IPS DF 6.9 (cell line): ENCODE measurements at regions not wholly inside any gene's neighbourhood (a gene's known extent, or its start where the extent isn't known, plus 50 kb on each side); places are given as distances from the start of the nearest gene placed in this dataset.

ENCODE experiments used
- DNase-seq: peaks from one replicate; pipeline ENCODE4 v3.0.0-alpha.2; 2013; ENCODE audit warnings: low read depth, low spot score
- H3K27ac ChIP-seq: one replicate; pipeline ENCODE4 v1.5.1; 2013; ENCODE audit warnings: low read length, control low read depth
- H3K27me3 ChIP-seq: 2 replicates; pipeline ENCODE4 v1.6.1; 2013; ENCODE audit warnings: mild to moderate bottlenecking, low read length; ENCODE audit not compliant: control insufficient read depth, insufficient read depth
- H3K36me3 ChIP-seq: 2 replicates; pipeline ENCODE4 v1.6.1; 2013; ENCODE audit warnings: low read length; ENCODE audit not compliant: control insufficient read depth, insufficient read depth
- H3K4me1 ChIP-seq: 2 replicates; pipeline ENCODE4 v1.6.1; 2013; ENCODE audit warnings: low read length; ENCODE audit not compliant: control insufficient read depth, insufficient read depth
- H3K4me3 ChIP-seq: 2 replicates; pipeline ENCODE4 v1.5.1; 2013; ENCODE audit warnings: mild to moderate bottlenecking, low read length
- H3K9me3 ChIP-seq: 2 replicates; pipeline ENCODE4 v1.6.1; 2013; ENCODE audit warnings: low read length, inconsistent platforms; ENCODE audit not compliant: control insufficient read depth, insufficient read depth
- WGBS: extraction: QIAGEN DNeasy Blood & Tissue Kit; methylation state at CpG from one replicate; pipeline ENCODE4 v1.1.7; 2013; ENCODE audit warnings: mixed read lengths, missing lambda C conversion rate; ENCODE audit not compliant: insufficient read length, insufficient coverage; 5-methylcytosine and 5-hydroxymethylcytosine counted together

DNA sequence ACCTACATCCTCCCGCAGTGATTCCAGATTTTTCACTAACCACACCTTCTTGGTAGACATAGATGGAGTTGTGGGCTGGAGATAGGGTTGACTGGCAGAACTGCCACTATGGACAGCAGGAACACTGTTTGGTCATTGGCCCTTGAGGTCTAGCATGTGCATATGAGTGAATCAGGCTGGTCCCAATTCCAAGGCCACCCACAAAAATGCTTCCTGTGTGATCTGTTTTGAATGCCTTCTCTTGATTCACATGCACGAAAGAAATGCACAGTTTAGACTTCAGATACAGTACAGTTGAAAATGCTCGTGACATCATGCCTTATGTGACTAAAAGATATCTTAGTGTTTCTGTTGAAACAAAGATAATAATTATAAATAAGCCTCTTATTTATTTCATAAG, 285.8 kb upstream of the SEMA6D start:
- no peak overlapping the region for H3K4me3 ChIP-seq
- no peaks in the 10 kb centered on the region for H3K4me1 ChIP-seq
- no peak for DNase-seq
- H3K27me3 ChIP-seq, result no peaks in the 10 kb centered on the region
- 100% methylated on average over 1 of the region's 3 CpGs for WGBS
- H3K36me3 ChIP-seq, result no peaks in the 10 kb centered on the region
- no peak overlapping the region for H3K27ac ChIP-seq
- H3K9me3 ChIP-seq, result no peaks in the 10 kb centered on the region

DNA sequence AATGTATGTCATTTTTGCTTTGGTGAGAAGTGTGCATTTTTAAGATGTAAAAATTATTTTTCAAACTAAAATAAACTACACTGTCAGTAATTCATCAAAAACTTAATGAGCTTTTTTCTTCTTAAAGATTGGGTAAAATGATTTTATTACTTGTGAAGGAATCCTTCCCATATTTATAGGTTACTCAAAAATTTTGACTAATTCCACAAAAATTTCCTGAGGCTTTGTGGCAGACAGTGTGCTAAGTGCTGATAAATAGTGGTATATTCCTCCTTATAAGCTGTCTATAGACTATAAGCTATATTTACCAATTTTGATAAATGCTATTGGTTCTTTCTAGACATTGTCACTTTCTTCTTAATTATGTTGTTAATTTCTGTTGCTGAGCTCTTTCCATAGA, 284.5 kb upstream of the SEMA6D start:
- H3K27ac ChIP-seq, result no peak overlapping the region
- no peaks in the 10 kb centered on the region for H3K9me3 ChIP-seq
- no peaks in the 10 kb centered on the region for H3K27me3 ChIP-seq
- no peaks in the 10 kb centered on the region for H3K4me1 ChIP-seq
- DNase-seq, result no peak
- no peak overlapping the region for H3K4me3 ChIP-seq
- no peaks in the 10 kb centered on the region for H3K36me3 ChIP-seq

DNA sequence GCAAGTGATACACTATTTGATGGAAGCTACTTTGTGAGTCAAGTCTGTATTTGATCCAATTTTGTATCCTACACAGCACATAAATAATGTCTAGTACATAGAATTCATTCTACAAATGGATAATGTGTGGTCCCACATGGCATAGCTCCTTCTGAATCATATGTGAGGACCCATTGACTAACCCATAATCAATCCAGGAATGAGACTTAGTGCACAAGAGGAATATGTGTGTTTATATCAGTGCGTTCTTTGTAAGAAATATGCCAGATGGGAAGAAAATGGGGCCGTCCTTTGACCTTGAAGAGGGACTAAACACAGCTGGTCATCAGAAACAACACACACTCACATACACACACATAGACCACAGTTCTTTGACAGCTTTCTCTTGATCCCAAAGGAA, 282.7 kb upstream of the SEMA6D start:
- H3K36me3 ChIP-seq, result no peaks in the 10 kb centered on the region
- H3K4me3 ChIP-seq, result no peak overlapping the region
- DNase-seq, result no peak
- H3K27ac ChIP-seq, result no peak overlapping the region
- no CpG with 5 or more reads among the region's 2 CpGs for WGBS
- H3K4me1 ChIP-seq, result no peaks in the 10 kb centered on the region
- H3K27me3 ChIP-seq, result no peaks in the 10 kb centered on the region; the same call in 1 of the 2 replicates
- H3K9me3 ChIP-seq, result no peaks in the 10 kb centered on the region

DNA sequence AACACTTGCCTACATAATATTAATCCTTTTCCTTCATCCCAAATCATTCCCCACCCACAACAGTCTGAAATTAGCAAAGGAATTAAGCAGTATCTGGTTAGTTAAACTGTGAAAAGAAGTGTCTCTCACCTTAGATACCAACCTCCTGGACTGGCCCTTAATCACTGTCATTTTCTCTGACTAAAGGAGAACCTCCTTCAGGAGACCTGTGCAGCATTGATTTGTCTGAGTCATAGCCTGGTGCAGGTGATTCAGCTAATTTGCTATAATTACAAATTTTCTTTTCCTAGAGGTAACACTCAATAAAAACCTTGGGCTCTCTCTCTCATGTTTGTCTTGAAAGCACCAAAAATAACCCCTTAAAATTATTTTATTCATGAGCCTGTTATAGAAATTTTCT, 279.8 kb upstream of the SEMA6D start:
- no peaks in the 10 kb centered on the region for H3K9me3 ChIP-seq
- no peak for DNase-seq
- H3K27me3 ChIP-seq, result no peaks in the 10 kb centered on the region; the same call in 1 of the 2 replicates
- no peak overlapping the region for H3K4me3 ChIP-seq
- no peaks in the 10 kb centered on the region for H3K4me1 ChIP-seq
- no peak overlapping the region for H3K27ac ChIP-seq
- no peaks in the 10 kb centered on the region for H3K36me3 ChIP-seq

DNA sequence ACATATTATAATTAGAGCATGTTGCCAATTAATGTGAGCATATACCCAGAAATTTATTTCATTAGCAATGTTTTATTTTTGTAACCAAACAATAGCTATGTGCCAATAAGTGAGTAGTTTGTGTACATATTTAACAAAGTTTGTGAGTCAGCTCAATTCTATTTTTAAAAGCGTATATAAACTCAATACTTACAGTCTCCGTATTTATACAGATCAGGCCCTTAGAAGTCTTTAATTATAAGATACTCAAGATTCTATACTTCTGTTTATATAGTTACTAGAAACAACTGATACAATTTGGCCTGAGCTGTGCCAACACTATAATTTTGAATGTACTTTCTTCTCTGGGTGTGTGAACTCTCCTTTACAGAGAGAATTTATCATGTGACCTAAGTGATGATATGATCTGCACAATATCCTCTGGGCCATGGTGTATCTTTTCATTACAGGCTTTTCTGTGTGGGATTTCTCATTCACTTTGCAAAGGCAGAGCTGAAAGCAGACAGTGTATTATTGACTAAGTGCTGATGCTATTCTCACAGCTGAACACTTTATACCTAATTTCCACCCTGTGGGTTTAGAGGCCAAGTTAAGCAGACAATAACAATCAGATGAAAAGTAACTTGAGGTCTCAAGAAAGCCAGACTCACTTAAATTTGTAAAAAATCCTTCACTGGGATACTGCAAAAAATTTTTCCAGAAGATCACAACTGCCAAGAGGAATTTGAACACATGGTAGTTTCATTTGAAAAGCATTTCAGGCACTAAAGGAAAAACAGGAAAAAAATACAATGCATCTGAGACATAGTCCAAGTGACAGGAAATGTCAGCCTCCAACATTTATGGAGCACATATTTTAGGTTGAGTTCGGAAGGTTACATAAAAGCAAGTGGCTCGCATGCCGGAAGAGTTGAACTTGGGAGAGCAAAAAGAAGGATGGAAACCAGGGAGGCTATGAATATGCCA, 277.9 kb upstream of the SEMA6D start:
- no peak for DNase-seq
- WGBS, result no CpG with 5 or more reads among the region's 5 CpGs
- Histone ChIP-seq H3K4me3 (no peak overlapping the region), H3K27me3 (no peaks in the 10 kb centered on the region; the same call in 1 of the 2 replicates), H3K9me3 (no peaks in the 10 kb centered on the region), H3K36me3 (no peaks in the 10 kb centered on the region), H3K27ac (no peak overlapping the region), H3K4me1 (no peaks in the 10 kb centered on the region)

DNA sequence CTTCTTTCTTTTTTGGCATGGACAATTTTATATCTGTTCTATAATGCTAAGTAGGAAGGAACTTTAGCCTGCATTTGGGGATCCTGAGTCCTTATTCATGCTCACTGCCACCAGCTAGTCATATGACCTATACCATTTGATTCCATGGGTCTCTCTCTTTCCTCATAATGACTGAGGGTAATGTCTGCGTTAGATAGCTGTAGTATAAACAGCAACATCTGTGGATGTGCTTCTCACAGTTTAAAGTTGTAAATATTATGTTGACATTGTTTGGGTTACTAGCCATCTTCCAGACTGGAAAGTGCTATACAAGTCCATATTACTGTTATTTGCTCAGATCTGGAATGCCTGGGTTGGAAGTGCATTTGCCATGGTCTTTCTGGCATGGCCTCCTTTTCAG, 274.9 kb upstream of the SEMA6D start:
- H3K9me3 ChIP-seq, result no peaks in the 10 kb centered on the region
- H3K36me3 ChIP-seq, result no peaks in the 10 kb centered on the region
- DNase-seq, result no peak
- H3K4me3 ChIP-seq, result no peak overlapping the region
- H3K4me1 ChIP-seq, result no peaks in the 10 kb centered on the region
- no peak overlapping the region for H3K27ac ChIP-seq
- H3K27me3 ChIP-seq, result no peaks in the 10 kb centered on the region; the same call in 1 of the 2 replicates
- WGBS, result no CpG with 5 or more reads among the region's 1 CpG

DNA sequence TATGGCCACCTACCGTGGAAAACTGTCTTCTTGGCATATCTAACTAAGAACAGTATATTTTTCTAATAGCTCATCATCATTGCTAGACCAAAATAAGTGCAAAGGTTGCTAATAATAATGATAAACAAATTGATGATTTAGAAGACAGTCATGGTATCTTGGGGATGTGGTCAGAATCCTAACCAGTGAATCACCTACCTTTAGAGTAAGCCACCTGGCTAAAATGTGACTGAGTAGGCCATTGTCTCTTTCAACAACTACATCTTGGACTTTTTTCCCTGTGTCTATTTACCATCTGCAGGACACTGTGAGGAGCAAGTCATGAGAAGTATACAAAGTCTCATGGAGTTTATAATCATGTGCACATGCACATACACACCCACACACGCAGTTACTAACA, 273.5 kb upstream of the SEMA6D start:
- no peaks in the 10 kb centered on the region; the same call in 1 of the 2 replicates for H3K27me3 ChIP-seq
- WGBS, result no CpG with 5 or more reads among the region's 2 CpGs
- no peak overlapping the region for H3K27ac ChIP-seq
- no peaks in the 10 kb centered on the region for H3K9me3 ChIP-seq
- H3K36me3 ChIP-seq, result no peaks in the 10 kb centered on the region
- no peak overlapping the region for H3K4me3 ChIP-seq
- no peak for DNase-seq
- no peaks in the 10 kb centered on the region for H3K4me1 ChIP-seq

DNA sequence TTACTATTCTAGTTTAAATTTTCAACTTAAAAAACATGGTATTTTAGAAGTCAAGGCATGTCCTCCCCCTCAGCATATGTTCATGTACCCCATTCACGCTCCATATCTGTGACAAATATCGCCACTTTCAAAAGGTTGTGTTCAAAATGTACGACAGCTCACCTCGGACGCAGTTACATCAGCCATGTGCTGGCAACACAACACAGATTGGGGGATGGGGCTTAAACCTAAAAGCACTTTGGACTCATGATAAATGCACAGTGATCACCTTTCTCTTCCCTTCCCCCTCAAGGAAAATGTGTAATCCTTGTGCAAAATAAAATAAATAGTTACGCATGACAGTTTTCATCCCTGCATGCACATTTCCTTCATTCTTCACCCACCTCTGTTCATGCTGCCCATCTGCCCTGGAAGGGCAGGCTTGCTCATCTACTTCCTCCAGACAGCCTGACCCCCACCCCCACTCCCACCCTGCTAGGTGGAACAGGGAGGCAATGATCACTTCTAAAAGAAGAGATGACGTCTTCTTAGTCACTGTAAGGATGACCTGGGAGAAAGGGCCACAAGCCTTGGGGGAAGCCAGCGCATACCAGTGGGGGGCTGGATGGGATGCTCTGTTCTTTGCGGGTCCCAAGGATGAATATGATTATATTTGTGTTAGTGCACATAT, 271.4 kb upstream of the SEMA6D start:
- no peaks in the 10 kb centered on the region for H3K4me1 ChIP-seq
- H3K36me3 ChIP-seq, result no peaks in the 10 kb centered on the region
- no peak for DNase-seq
- H3K27me3 ChIP-seq, result no peaks in the 10 kb centered on the region
- no CpG with 5 or more reads among the region's 9 CpGs for WGBS
- no peak overlapping the region for H3K27ac ChIP-seq
- H3K9me3 ChIP-seq, result no peaks in the 10 kb centered on the region
- no peak overlapping the region for H3K4me3 ChIP-seq

DNA sequence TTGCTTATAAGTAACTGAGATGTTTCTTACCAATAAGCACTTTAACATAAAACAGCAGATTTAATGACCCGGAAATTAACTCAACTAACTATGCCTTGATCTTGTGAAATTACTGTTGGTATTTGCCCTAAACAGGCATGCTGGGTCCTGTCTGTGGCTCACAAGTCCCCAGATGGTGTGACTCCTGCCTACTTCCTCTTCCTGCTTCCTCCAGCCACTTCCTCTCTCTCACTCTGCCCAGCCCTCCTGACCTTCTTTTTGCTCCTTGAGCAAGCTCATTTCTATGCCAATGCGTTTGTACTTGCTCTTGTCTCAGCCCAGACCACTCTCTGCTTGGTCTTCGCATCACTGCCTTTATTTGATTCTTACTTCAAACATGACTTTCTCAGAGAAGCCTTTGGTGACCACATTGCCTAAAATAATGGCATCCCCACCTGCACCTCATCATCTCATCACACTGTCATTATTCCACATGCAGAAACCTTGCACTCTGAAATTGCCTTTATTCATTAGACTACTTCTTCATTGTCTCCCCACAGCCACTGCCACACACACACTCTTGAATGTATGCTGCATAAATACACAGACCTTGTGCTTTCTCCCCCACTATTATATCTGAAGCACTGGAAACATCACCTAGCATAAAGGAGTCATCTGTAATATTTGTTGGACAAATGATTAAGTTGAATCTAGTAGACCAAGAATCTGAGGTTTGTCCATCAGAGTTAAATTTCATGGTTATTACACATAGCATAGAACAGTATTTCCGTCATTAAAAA, 256.3 kb upstream of the SEMA6D start:
- no peak for DNase-seq
- Histone ChIP-seq H3K9me3 (no peaks in the 10 kb centered on the region), H3K27ac (no peak overlapping the region), H3K4me1 (no peaks in the 10 kb centered on the region), H3K4me3 (no peak overlapping the region), H3K27me3 (no peaks in the 10 kb centered on the region), H3K36me3 (no peaks in the 10 kb centered on the region)
- WGBS, result no CpG with 5 or more reads among the region's 4 CpGs

DNA sequence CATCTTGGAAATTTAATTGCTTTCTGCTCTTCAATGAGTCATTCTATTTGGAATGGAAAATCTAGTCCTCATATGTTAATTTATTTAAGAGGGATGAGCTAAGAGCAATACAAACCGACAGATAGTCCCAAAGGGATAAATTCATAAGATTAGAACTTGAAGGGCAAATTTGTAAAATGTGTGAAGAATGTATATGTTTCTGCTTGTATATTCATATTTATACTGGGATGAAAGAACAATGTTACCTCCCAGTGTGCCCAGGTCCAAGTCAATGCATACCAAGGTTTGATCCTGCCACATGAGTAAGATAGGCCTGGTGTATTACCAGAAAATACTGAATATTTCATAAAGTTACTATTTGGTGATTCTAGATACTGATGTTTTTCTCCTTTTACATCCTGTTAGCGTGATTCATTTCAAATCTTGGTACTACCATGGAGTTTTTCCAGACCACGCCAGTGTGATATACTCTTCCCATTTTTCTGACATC, 255.6 kb upstream of the SEMA6D start:
- H3K9me3 ChIP-seq, result no peaks in the 10 kb centered on the region
- no peaks in the 10 kb centered on the region for H3K27me3 ChIP-seq
- DNase-seq, result no peak
- no peak overlapping the region for H3K27ac ChIP-seq
- WGBS, result no CpG with 5 or more reads among the region's 3 CpGs
- H3K4me3 ChIP-seq, result no peak overlapping the region
- no peaks in the 10 kb centered on the region for H3K4me1 ChIP-seq
- H3K36me3 ChIP-seq, result no peaks in the 10 kb centered on the region
